ENCODE measurements at regions not wholly inside any gene's neighbourhood (a gene's known extent, or its start where the extent isn't known, plus 50 kb on each side); places are given as distances from the start of the nearest gene placed in this dataset.

DNA sequence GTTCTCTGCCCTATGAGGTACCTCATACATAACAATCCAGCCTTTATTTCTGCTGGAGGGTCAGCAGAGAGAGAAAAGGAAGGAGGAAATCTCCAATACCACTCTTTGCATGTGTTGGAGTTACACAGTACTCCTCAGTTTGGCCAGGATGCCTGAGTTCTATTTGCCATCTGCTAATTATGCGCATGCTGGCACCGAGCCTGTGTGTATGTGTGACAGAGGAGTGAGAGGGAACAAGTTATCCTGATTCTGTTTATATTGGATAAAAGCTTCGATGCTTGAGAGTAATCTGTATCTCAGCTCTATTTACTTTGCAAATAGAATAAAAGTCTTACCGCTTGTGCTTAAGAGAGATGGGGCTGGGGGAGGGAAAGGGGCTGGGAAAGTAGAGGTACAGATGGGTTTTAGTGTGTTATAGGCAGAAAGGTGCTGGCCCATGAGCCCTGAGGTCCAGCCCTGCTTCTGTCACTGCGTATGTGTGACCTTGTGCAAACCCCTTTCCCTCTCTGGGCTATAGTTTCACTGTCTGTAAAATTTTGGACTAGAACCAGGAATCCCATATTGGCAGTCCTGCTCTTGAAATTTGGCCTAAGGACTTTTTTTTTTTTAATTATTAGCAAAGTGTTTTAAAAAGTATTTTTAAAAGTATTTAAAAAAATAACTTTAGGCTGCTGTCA is 54.5 kb upstream of the PLXNA2 start:
- DNase-seq = peak; percentile 85

DNA sequence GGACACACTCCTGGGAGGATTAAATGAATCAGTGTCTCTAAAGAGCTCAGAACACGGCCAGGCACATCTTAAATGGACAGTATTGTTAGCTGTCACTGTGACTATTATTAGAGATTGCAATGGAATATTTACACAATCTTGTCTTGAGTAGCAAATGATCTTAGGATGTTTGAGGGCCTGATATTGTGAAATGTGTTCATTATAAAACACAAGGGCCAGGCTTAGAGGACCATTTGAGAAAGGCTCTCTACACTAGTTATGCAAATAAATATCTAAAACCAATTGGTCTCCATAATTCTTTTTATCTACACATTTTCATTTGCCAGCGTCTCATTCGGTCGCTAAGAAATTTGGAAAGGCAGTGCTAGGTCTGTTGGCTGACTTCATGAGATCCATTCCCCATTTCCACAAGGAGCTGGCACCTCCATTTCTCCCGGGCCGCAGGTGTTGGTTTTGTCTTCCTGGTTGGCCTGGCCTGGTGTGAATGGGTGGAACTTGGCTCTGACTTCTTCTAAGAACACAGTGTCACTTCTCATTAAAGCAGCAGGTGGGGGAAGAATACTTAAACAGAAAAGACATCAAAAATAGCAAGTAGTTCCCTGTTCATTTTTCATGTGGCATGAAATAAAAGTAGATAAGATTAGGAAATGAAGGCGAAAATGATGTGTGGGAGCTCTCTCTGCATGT is 56.0 kb upstream of the PLXNA2 start:
- DNase-seq = peak; percentile 17

DNA sequence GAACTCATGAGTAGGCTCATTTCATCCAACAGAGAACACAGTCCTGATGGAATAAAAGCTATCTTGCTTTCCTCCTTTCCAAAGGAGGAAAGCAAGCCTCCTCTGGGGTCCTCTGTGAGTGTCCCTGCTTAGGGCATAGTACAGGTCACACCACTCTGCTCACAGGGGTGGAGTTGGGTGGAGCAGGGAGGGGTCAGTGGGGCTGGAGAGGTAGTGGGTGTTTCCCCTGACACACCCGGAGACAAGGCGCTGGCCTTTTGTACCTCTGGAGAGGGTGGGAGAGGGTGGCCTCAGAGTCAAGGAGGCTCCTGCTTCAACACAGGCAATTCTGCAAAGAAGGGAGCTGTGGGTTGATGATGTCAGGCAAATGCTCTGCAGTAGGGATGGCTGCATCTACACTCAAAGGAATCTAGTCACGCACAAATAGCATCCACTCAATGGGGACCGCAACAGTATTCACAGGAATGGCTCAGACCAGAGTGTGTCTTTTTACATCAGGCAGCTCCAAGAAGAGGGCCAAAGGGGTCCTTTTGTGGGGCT is 58.6 kb upstream of the PLXNA2 start:
- no peak for DNase-seq

DNA sequence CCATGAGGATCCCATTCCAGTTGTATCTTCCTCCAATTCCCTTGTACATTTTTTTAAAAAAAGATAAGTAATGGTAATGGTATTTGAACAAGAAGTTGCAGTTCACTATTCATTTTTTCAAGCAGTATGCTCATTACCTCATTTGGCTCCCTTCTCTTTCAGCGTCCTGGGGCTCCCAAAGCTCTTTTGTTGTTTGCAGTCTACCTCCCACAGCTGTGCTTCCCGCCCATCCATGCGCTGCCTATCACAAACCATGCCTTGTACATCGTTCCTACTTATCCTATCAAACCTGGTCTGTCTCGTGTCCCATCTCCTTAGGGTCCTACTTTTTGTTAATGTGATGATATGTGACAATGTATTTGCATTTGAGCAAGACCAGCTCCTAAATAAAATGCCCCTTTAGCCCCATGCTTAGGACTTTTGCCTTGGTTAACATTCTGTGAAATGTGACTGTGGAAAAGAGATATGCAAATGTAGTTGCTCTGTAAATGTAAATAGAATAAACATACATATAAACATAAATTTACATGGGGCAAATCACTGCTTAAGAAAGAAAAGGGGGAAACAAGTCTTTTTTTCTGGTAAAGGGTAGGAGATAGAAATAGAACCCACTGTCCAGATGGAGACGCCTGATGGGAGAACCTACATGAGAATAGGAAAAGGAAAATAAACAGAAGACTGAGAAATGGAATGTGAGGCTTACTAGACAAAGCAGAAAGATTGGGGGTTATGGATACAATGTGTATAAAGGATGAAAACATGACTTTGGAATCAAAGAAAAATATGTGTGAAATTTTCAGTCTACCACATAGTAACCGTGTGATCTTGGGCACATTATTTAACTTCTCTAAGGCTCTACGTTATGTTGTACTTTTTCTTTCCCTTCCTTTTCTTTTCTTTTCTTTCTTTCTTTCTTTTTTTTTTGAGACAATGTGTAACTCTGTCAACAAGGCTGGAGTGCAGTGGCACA is 59.8 kb upstream of the PLXNA2 start:
- DNase-seq = no peak

DNA sequence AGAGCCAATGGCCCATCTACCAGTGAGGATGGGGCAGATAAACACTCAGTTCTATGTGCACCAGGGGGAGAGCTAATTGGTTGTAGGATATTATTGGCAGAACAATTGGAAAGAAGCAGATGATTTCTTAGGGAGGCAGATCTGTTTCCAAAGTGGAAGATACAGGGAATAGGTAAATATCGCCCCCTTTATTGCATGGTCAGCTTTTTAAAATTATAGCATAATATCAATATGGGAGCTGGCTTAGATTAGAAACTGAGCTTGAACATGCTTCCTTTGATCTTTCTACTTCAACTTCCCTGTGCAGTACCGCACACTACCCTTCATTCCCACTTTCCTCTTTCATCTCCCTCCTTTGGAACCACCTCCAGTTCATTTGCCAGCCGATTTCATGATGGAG is 64.0 kb upstream of the PLXNA2 start:
- DNase-seq = no peak

DNA sequence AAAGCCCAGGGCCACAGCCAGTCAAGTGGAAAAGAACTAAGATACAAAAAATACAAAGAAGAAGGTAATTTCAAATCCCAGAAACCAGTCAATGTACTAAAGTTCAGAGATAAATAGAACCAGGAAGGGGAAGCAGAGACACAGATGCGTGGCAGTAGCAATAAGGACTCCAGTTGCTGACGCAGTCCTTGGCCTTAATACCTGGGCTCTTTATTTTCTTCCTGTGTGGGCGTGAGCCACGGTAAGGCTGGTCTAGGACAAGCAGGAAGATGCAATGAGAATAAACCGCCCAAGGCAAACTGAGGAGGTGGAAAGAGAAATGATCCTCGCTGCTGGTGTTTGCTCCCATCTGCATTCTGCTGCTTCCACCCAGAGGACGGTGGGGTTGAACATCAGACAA is 65.6 kb upstream of the PLXNA2 start:
- DNase-seq = no peak

DNA sequence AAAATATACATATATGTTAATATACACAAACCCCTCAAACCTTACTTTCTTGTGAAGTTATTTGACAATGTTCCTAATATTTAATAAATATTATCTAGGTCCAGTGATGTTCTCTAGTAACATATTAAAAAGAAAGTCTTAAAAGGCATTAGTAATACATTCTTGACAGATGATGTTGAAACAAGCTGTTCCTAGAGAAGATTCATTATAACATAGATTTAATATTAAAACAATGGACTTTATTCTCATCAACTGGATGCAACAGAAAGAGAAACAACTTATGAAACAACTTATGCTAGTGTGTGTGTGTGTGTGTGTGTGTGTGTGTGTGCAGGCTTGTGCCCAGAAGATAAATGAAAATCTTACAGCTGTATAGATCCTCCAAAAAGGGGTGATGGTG is 68.5 kb upstream of the PLXNA2 start:
- no peak for DNase-seq

DNA sequence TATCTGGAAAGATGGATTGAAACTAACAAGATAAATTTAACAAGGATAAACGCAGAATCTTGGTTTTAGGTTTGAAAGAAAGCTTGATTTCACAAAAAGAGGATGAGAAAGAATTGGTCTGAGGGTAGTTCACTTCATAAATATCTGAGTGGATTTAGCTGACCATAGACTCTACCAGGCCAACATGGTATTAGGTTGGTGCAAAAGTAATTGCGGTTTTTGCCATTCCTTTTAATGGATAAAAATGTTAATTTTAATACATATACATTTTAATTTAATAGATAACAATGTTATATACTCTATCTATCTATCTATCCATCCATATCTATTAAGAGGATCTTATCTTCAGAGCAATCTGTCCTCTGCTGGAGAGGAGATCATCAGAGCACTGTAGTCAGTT is 70.2 kb upstream of the PLXNA2 start:
- DNase-seq = no peak

DNA sequence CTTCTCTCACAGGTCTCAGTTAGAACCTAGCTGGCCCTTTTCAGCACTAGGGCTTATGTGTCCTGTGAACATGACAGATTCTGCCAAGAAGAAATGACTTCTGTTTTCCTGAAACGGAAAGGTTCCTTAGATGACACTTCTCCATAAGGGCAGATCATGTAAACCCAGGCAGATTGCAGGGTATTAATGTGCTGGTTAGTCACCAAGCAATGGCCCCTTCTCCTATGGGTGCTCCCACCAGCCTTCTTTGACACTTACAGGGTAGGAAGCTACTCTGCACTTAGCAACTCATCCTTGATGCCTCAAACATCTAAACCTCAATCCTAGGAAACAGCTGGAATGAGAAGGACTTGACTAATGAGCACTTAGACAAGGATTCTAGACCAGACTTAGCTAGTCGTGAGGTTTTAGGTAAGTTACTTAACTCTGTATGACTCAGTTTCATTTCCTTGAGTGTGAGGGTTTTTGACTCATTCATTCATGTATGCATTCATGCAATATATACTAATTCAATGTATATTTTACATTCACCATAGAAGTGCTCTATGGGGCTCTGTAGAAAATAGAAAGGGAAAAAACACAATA is 74.1 kb upstream of the PLXNA2 start:
- no peak for DNase-seq

DNA sequence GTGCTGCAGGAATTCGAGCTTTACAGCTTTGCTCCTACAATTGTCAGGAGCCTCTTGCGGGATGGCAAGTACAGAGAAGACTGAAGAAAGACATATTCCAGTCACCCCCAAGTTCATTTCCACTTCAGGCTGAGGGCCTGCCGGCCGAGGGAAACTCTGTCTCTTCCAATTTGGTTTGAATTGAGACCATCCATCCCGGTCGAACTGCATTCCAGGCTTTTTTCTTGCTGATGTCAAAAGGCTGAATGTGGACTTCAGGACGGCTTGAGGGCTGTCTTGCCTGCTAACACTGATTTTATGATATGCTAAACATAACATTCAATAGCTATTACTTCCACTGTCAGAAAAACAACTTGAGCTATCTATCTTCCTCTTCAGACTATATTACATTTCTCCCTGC is 79.8 kb upstream of the PLXNA2 start:
- no peak for DNase-seq

DNA sequence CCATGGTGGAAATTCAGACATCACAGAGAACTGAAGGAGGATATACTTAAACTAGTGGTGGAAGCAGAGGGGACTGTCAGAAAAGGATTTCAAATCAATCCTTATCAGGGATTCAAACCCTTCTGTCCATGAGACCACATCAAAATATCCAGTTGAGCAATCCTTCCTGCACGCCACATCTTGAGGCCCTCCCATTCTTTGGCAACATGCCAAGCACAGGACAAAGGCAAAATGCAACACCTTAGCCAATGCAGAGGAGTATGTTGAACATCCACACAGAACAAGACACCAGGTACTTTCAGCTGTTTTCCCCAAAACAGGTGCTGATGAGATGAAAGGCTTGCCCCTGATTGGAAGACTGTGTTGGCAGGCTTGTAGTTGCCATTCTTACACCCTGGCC is 81.8 kb upstream of the PLXNA2 start:
- no peak for DNase-seq

DNA sequence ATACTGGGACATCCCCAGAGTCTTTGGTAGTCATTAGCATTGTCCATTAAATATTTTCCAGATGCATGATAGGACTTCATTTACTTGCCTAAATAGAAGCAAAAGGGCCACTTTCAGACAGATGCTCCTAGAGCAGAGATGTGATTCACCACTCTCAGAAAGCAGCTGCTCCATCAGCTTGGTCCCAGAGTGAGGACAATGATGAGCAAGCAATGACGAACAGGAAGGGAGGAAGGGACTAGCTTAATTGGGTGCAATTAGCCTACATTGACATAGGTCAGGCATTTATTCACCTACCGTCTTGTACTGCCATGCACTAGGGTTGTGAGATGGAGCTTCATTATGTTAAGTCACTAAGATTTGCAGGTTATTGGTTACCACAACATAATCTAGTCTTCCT is 85.1 kb upstream of the PLXNA2 start:
- DNase-seq = no peak

DNA sequence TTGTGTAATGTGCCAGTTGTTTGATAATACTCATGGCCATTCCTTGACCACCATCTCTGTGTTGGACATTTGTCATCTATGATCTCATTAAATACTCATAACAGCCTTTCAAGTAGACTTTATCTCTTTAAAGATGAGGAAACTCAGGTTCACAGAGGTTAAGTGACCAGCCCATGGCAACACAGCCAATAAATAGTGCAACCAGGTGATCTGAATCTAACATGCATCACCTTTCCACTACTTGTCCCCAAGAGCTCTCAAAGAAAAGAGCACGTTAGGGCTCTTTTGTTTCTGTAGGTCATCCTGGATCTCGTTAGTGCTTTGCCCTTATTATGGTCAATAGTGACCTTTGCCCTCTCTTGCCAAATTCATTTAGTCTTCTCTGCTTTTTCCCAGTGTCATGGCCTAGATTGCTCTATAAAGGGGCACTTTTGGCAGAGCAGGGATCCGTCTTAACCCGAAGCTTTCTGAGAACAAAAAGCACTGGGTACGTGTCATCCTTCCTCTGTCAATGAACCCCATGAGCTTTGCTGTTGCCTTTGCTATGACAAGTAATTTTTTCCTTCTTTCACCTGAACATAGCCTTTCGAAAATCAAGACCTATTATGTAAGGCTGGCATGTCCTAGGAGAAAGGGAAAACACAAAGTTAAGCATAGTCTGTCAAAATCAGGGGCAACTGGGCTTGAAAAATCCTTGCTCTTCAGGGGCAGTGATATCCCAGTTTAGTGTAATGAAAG is 88.0 kb upstream of the PLXNA2 start:
- DNase-seq = no peak

DNA sequence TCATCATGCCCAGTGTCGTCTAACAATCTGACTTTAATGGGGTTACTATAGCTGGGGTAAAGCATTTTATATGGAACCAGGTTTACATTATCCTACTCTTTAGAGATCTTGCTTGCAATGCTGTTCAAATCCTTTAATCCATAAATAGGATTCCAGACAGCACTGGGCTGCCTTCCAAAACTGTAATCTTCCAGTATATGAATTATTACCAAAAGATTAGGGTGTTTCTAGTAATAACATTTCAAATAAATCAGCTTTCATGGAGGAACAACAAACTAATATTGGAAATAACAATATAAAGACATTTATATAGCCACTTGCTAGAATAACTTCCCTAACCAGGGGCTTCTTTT is 88.6 kb upstream of the PLXNA2 start:
- no peak for DNase-seq

DNA sequence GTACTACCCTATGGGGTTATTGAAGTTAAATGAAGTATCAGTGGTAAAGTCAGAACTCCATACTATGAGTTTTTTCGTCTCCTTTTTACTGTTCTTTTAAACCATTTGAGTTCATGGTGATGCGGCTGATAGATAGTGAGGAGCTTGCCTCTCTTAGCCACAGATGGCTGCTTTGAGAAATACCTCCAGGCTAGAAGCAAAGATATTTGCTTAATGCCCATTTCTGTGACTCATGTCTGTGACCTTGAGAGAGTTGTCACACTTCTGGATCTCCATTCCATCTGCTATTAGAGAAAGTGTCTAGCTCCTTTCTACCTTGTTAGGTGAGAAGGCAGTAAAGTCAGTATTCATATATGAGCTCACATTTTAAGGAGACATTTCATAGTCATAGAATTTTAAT is 89.5 kb upstream of the PLXNA2 start:
- DNase-seq = no peak

DNA sequence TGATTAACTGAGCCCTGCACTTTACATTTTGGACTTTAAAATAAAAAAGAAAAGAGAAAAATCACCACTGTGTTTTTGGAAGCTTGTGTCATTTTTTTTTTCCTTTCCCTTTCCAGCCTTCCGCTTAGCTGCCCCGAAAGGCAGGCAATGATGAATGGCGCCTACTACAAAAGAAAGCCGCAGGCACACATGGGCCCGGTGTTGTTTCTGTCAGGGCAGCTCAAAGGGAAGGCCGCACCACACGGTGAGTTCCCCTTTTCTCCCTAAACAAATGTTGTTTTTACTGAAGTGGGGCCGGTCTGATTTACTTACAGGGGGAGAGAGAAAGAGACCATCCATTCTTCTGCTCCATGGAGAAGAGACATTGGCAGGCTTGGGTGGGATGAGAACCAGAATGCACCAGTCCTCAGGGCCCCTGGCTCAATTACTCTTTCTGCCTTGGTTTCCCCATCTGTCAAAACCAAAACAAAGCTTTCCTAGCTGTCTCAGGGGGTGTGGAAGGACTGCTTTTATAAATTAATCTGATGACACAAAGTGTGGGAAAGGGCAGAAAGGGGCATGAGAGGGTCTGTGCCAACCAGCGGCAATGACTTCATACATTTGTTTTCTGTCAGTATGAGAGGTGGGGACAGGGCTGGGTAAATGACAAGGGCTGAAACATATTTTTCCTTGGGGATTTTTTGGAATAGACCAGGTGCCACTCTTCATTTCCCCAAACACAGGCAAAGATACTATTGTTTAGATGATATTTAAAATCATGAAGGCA is 91.4 kb upstream of the PLXNA2 start:
- no peak for DNase-seq

DNA sequence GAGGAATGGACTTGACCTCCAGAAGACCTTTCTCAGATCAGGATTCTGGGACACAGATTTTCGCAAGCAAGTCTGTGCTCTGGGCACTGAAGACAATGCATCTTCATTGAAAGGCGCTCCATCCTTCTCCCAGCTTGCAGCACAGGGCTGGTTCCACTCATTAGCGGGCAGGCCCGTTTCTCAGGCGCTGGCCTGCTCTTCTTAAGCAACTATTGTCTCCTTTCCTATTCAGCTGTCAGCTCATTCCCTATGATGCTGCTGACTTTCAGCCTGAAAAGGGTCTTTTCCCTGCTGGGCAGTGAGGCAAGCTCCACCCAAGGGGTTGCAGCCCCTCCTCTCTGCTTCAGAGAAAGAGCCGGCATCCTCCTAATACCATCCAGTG is 91.9 kb upstream of the PLXNA2 start:
- no peak for DNase-seq

DNA sequence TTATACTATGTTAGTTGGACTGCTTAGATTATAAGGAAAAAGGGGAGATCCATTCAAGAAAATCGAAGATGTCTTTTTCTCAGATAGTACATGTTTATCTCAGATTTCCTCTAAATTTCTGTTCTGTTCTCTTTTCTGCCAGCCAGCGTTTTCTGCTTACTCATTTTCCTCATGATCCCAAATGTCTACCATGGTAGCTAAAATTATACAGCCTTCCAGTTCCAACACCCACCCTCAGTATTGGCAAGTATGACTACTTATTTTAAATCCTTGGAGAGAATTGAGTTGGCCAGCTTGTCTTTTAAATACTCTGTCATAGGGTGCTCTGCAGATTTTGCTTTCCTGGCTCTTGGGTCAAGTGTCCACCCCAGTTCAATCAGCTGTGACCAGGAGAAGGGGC is 95.7 kb upstream of the PLXNA2 start:
- DNase-seq = no peak

DNA sequence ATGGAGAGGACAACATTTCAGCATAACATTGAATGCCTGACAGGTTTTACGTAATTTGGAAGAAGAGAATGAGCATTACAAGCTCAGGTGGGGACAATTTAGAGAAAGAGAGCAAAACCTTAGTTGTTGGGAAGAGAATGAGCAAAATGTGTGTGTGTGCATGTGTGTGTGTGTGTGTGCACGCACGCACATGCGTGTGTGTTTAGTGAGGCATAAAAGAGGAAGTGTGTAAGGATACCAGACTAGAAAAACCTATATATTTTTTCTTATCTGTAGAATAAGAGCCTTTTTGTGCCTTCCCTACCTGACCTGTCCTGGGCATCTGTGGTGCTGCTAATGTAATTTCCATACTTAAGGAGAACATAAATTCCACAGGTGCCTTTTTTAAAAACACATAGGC is 99.0 kb upstream of the PLXNA2 start:
- no peak for DNase-seq

DNA sequence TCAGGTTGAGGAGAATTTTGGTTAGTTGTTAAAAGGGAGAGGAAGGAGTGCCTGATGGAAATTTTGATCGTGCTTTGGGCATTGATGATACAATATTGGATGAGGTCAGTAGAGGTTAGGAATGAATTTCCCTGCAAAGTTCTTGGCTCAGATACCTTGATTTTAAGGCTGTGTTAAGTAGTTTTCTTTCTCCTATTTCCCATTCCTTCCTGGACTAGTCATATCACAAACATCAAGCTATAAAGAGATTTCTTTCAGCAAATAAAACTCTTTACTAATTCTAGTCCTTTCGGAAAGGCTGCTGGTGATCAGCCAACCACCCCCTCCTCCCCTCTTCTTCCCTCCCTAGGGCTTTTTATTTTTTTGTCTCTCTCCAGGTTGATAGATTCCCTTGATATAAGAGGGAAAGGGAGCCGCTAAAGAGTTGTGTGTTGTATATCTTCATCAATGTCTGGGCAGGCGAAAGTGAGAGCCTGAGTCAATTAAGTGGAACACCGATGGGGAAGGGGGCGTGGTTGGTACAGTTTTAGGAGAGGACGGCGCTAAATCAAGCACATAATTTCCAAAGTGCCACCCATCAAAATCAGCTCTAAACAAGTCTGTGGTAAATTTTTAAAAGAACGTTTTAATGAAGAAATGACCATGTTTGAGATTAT is 100.1 kb upstream of the PLXNA2 start:
- no peak for DNase-seq

DNA sequence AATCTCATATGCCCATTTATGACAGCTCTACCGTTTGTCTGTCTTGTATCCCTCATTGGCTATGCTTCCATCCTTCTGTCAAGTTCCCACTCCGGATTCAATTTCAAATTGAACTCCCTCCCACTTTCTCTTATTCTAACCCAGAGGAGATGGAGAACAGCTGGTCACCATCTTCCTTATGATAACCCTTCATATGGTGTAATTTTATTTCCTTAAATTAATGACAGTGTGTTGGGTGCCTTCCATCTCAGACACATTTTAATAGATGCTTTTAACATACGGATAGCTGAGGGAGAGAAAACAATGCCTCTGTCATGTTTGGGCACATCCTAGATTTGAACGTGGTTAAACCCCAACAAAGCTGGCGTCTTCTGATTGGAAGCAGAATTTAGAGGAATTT is 103.0 kb upstream of the PLXNA2 start:
- no peak for DNase-seq

Measured in DMS79 treated with DMSO at 0.1 percent for 48 hours (cell line).